Activated T-helper 17 cell treated with anti-CD3 and anti-CD28 coated beads, Interleukin-2, amount 50 U/mL, for 72 hours (primary cell): ENCODE measurements at regions not wholly inside any gene's neighbourhood (a gene's known extent, or its start where the extent isn't known, plus 50 kb on each side); places are given as distances from the start of the nearest gene placed in this dataset.
A peak's percentile ranks its signal among the peaks of the same experiment; 100 is the strongest.

ENCODE experiments used
- ATAC-seq: fragments of 150-1000 bp; cut with Tn5 transposase; replicated peaks from 2 replicates; pipeline ENCODE4 v1.10.0; 2021; ENCODE audit warnings: mild to moderate bottlenecking, moderate library complexity
- H3K27ac Mint-ChIP-seq: one replicate; pipeline ENCODE4 v1.8.0; 2022; ENCODE audit warnings: mixed read lengths
- H3K27me3 Mint-ChIP-seq: one replicate; pipeline ENCODE4 v1.8.0; 2022; ENCODE audit warnings: mixed read lengths
- H3K36me3 Mint-ChIP-seq: one replicate; pipeline ENCODE4 v1.8.0; 2022; ENCODE audit warnings: low read depth, mild to moderate bottlenecking, mixed read lengths
- H3K4me1 Mint-ChIP-seq: one replicate; pipeline ENCODE4 v1.8.0; 2022; ENCODE audit warnings: mixed read lengths
- H3K4me3 Mint-ChIP-seq: one replicate; pipeline ENCODE4 v1.8.0; 2022; ENCODE audit warnings: mild to moderate bottlenecking, mixed read lengths
- H3K9me3 Mint-ChIP-seq: one replicate; pipeline ENCODE4 v1.8.0; 2022; ENCODE audit warnings: mixed read lengths

GRCh38 chr4:11005300-11005699 is 320.7 kb upstream of the CLNK start:
- peaks cover 4% of the 10 kb centered on the region for H3K9me3 Mint-ChIP-seq
- no peaks in the 10 kb centered on the region for H3K27me3 Mint-ChIP-seq
- no peak overlapping the region for H3K4me3 Mint-ChIP-seq
- no peaks in the 10 kb centered on the region for H3K4me1 Mint-ChIP-seq
- no peak for ATAC-seq
- H3K36me3 Mint-ChIP-seq, result no peaks in the 10 kb centered on the region
- no peak overlapping the region for H3K27ac Mint-ChIP-seq

- no peaks in the 10 kb centered on the region for H3K27me3 Mint-ChIP-seq
- peaks cover 4% of the 10 kb centered on the region for H3K9me3 Mint-ChIP-seq
Measured at GRCh38 chr4:11004818-11005217, 320.2 kb upstream of the CLNK start.

GRCh38 chr4:11002961-11003360 is 318.4 kb upstream of the CLNK start:
- H3K4me3 Mint-ChIP-seq, result no peak overlapping the region
- H3K27ac Mint-ChIP-seq, result no peak overlapping the region
- ATAC-seq, result no peak
- H3K27me3 Mint-ChIP-seq, result no peaks in the 10 kb centered on the region
- H3K4me1 Mint-ChIP-seq, result no peaks in the 10 kb centered on the region
- H3K9me3 Mint-ChIP-seq, result peaks cover 4% of the 10 kb centered on the region
- no peaks in the 10 kb centered on the region for H3K36me3 Mint-ChIP-seq

More at GRCh38 chr4:11004818-11005217, 320.2 kb upstream of the CLNK start:
- Mint-ChIP-seq H3K4me3 (no peak overlapping the region), H3K4me1 (no peaks in the 10 kb centered on the region), H3K27ac (no peak overlapping the region), H3K36me3 (no peaks in the 10 kb centered on the region)
- ATAC-seq, result no peak

- ATAC-seq, result no peak
- no peak overlapping the region for H3K27ac Mint-ChIP-seq
- no peaks in the 10 kb centered on the region for H3K9me3 Mint-ChIP-seq
- H3K36me3 Mint-ChIP-seq, result no peaks in the 10 kb centered on the region
- no peak overlapping the region for H3K4me3 Mint-ChIP-seq
- H3K27me3 Mint-ChIP-seq, result no peaks in the 10 kb centered on the region
- no peaks in the 10 kb centered on the region for H3K4me1 Mint-ChIP-seq
Measured at GRCh38 chr4:10998846-10999245, 314.3 kb upstream of the CLNK start.

- H3K36me3 Mint-ChIP-seq, result no peaks in the 10 kb centered on the region
- H3K9me3 Mint-ChIP-seq, result no peaks in the 10 kb centered on the region
- no peak overlapping the region for H3K27ac Mint-ChIP-seq
- no peak overlapping the region for H3K4me3 Mint-ChIP-seq
- H3K27me3 Mint-ChIP-seq, result no peaks in the 10 kb centered on the region
- no peak for ATAC-seq
- H3K4me1 Mint-ChIP-seq, result no peaks in the 10 kb centered on the region
Measured at GRCh38 chr4:10984815-10985214, 300.2 kb upstream of the CLNK start.

GRCh38 chr4:10983885-10984640 is 299.5 kb upstream of the CLNK start:
- H3K27ac Mint-ChIP-seq, result no peak overlapping the region
- H3K9me3 Mint-ChIP-seq, result no peaks in the 10 kb centered on the region
- no peaks in the 10 kb centered on the region for H3K27me3 Mint-ChIP-seq
- no peak overlapping the region for H3K4me3 Mint-ChIP-seq
- no peaks in the 10 kb centered on the region for H3K4me1 Mint-ChIP-seq
- no peak for ATAC-seq
- H3K36me3 Mint-ChIP-seq, result no peaks in the 10 kb centered on the region

GRCh38 chr4:10983268-10983667 is 298.7 kb upstream of the CLNK start:
- H3K36me3 Mint-ChIP-seq, result no peaks in the 10 kb centered on the region
- no peak for ATAC-seq
- no peaks in the 10 kb centered on the region for H3K9me3 Mint-ChIP-seq
- no peak overlapping the region for H3K27ac Mint-ChIP-seq
- H3K27me3 Mint-ChIP-seq, result no peaks in the 10 kb centered on the region
- H3K4me3 Mint-ChIP-seq, result no peak overlapping the region
- no peaks in the 10 kb centered on the region for H3K4me1 Mint-ChIP-seq

GRCh38 chr4:10982305-10982704 is 297.7 kb upstream of the CLNK start:
- Mint-ChIP-seq H3K9me3 (no peaks in the 10 kb centered on the region), H3K36me3 (no peaks in the 10 kb centered on the region), H3K4me1 (no peaks in the 10 kb centered on the region), H3K4me3 (no peak overlapping the region), H3K27ac (no peak overlapping the region), H3K27me3 (no peaks in the 10 kb centered on the region)
- no peak for ATAC-seq

- Mint-ChIP-seq H3K4me3 (no peak overlapping the region), H3K27me3 (no peaks in the 10 kb centered on the region), H3K9me3 (no peaks in the 10 kb centered on the region), H3K4me1 (no peaks in the 10 kb centered on the region), H3K27ac (no peak overlapping the region), H3K36me3 (no peaks in the 10 kb centered on the region)
- ATAC-seq, result no peak
Measured at GRCh38 chr4:10981576-10981975, 297.0 kb upstream of the CLNK start.

GRCh38 chr4:10981096-10981495 is 296.5 kb upstream of the CLNK start:
- Mint-ChIP-seq H3K27me3 (no peaks in the 10 kb centered on the region), H3K9me3 (no peaks in the 10 kb centered on the region), H3K27ac (no peak overlapping the region), H3K36me3 (no peaks in the 10 kb centered on the region), H3K4me1 (no peaks in the 10 kb centered on the region), H3K4me3 (no peak overlapping the region)
- ATAC-seq, result no peak

GRCh38 chr4:10979032-10979431 is 294.5 kb upstream of the CLNK start:
- ATAC-seq, result no peak
- no peak overlapping the region for H3K4me3 Mint-ChIP-seq

GRCh38 chr4:10977534-10977933 is 293.0 kb upstream of the CLNK start:
- Mint-ChIP-seq H3K9me3 (peaks cover 6% of the 10 kb centered on the region), H3K36me3 (no peaks in the 10 kb centered on the region), H3K27me3 (no peaks in the 10 kb centered on the region), H3K27ac (no peak overlapping the region), H3K4me3 (no peak overlapping the region), H3K4me1 (no peaks in the 10 kb centered on the region)
- no peak for ATAC-seq

More at GRCh38 chr4:10979032-10979431, 294.5 kb upstream of the CLNK start:
- Mint-ChIP-seq H3K4me1 (no peaks in the 10 kb centered on the region), H3K9me3 (no peaks in the 10 kb centered on the region), H3K36me3 (no peaks in the 10 kb centered on the region), H3K27ac (no peak overlapping the region), H3K27me3 (no peaks in the 10 kb centered on the region)

- H3K4me3 Mint-ChIP-seq, result no peak overlapping the region
- peak; percentile 77 for ATAC-seq
- H3K9me3 Mint-ChIP-seq, result peaks cover 6% of the 10 kb centered on the region
Measured at GRCh38 chr4:10974371-10974770, 289.8 kb upstream of the CLNK start.

GRCh38 chr4:10973686-10974085 is 289.1 kb upstream of the CLNK start:
- Mint-ChIP-seq H3K36me3 (no peaks in the 10 kb centered on the region), H3K4me1 (peaks cover 4% of the 10 kb centered on the region), H3K9me3 (peaks cover 6% of the 10 kb centered on the region), H3K27me3 (no peaks in the 10 kb centered on the region), H3K4me3 (no peak overlapping the region), H3K27ac (no peak overlapping the region)
- ATAC-seq, result no peak

More at GRCh38 chr4:10974371-10974770, 289.8 kb upstream of the CLNK start:
- Mint-ChIP-seq H3K27me3 (no peaks in the 10 kb centered on the region), H3K36me3 (no peaks in the 10 kb centered on the region), H3K27ac (no peak overlapping the region), H3K4me1 (peaks cover 4% of the 10 kb centered on the region)

GRCh38 chr4:10971800-10972401 is 287.3 kb upstream of the CLNK start:
- Mint-ChIP-seq H3K4me1 (peaks cover 4% of the 10 kb centered on the region), H3K36me3 (no peaks in the 10 kb centered on the region), H3K4me3 (no peak overlapping the region), H3K27ac (no peak overlapping the region), H3K27me3 (no peaks in the 10 kb centered on the region), H3K9me3 (peaks cover 6% of the 10 kb centered on the region)
- ATAC-seq, result peak; percentile 36
